MCF 10A (cell line): ENCODE measurements at regions not wholly inside any gene's neighbourhood (a gene's known extent, or its start where the extent isn't known, plus 50 kb on each side); places are given as distances from the start of the nearest gene placed in this dataset.

Experiments
- BruUV-seq: library from RNA; stranded (reverse); fragments of 400-500 nt; replicated peaks from 2 replicates; lab custom pipeline; 2021; lab: Mats Ljungman, UMichigan
- CTCF ChIA-PET: fragments of 300-600 bp; sonication (Branson Sonifier 250); formaldehyde crosslinking; extraction: SDS; loops from one replicate; lab custom pipeline; 2021; ENCODE audit warnings: antibody characterized with exemption, inconsistent platforms; lab: Yijun Ruan, JAX
- POLR2A ChIA-PET: fragments of 300-600, 350-650 bp; sonication (Branson Sonifier 250); formaldehyde crosslinking; extraction: SDS; loops from one replicate; lab custom pipeline; 2020; ENCODE audit warnings: antibody characterized with exemption, inconsistent platforms; lab: Yijun Ruan, JAX
- DNase-seq: peaks from one replicate; pipeline ENCODE4 v3.0.0-alpha.2; 2018; ENCODE audit not compliant: unreplicated experiment
- H3K27ac Mint-ChIP-seq: one replicate; pipeline ENCODE4 v1.8.0; 2022; ENCODE audit warnings: mild to moderate bottlenecking, low read depth, mixed read lengths; ENCODE audit not compliant: unreplicated experiment
- H3K27me3 Mint-ChIP-seq: one replicate; pipeline ENCODE4 v1.8.0; 2022; ENCODE audit warnings: mixed read lengths; ENCODE audit not compliant: insufficient read depth, unreplicated experiment
- H3K36me3 Mint-ChIP-seq: one replicate; pipeline ENCODE4 v1.8.0; 2022; ENCODE audit warnings: mild to moderate bottlenecking, moderate library complexity, mixed read lengths; ENCODE audit not compliant: insufficient read depth, unreplicated experiment
- H3K4me1 Mint-ChIP-seq: one replicate; pipeline ENCODE4 v1.8.0; 2022; ENCODE audit warnings: mixed read lengths; ENCODE audit not compliant: insufficient read depth, unreplicated experiment
- H3K4me3 Mint-ChIP-seq: one replicate; pipeline ENCODE4 v1.8.0; 2022; ENCODE audit warnings: mild to moderate bottlenecking, moderate library complexity, mixed read lengths; ENCODE audit not compliant: unreplicated experiment
- H3K9me3 Mint-ChIP-seq: one replicate; pipeline ENCODE4 v1.8.0; 2022; ENCODE audit warnings: mixed read lengths; ENCODE audit not compliant: unreplicated experiment
- intact Hi-C: fragments of 100-400 bp; cut with micrococcal nuclease; formaldehyde crosslinking; loops from 2 replicates; pipeline ENCODE4 v1.14.1; 2022
- TF ChIP-seq, protein P1 (sequence below): fragments of 200-600 bp; IDR thresholded peaks from one replicate; pipeline ENCODE4 v1.8.0; 2022; ENCODE audit warnings: antibody characterized with exemption, mild to moderate bottlenecking; ENCODE audit not compliant: unreplicated experiment

DNA sequence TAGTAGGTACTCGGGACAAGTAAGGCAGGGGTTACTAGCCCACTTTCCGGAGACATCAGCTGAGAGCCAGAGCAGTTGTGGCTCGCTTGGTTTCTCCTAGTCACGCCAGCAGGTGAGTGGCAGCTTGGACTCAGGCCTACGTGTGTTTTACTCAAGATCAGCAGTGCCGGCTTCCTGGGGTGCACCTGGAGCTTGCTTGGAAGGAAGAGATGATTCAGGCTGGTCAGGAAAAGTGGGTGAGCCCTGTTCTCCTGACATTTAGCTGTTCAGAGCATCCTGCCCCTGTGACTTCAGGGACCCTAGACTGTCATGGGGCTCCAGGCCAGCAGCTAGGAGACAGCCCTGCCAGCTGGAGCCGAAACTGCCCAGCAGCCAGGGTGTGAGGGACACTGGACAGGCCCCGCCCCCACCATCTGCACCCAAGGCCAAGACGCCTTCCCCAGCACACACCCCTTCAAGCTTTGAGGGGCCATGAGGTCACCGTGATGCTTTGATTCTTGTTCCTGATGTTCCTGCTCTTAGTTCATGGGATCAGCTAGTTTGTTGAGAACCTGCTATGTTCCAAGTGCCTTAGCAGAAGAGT, 238.0 kb upstream of the CIBAR2 start:
- Mint-ChIP-seq H3K27me3 (no peaks in the 10 kb centered on the region), H3K4me1 (peaks cover 31% of the 10 kb centered on the region), H3K4me3 (no peak overlapping the region), H3K27ac (peak overlapping the region; percentile 34), H3K36me3 (no peaks in the 10 kb centered on the region), H3K9me3 (peaks cover 14% of the 10 kb centered on the region)
- TF ChIP-seq, protein P1, sequence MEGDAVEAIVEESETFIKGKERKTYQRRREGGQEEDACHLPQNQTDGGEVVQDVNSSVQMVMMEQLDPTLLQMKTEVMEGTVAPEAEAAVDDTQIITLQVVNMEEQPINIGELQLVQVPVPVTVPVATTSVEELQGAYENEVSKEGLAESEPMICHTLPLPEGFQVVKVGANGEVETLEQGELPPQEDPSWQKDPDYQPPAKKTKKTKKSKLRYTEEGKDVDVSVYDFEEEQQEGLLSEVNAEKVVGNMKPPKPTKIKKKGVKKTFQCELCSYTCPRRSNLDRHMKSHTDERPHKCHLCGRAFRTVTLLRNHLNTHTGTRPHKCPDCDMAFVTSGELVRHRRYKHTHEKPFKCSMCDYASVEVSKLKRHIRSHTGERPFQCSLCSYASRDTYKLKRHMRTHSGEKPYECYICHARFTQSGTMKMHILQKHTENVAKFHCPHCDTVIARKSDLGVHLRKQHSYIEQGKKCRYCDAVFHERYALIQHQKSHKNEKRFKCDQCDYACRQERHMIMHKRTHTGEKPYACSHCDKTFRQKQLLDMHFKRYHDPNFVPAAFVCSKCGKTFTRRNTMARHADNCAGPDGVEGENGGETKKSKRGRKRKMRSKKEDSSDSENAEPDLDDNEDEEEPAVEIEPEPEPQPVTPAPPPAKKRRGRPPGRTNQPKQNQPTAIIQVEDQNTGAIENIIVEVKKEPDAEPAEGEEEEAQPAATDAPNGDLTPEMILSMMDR: no peak
- BruUV-seq: no TSS peak
- intact Hi-C loops: loop anchor here (2.0 kb wide), 1 partner anchor 261 kb away; no protein-coding TSS in a partner anchor
- POLR2A ChIA-PET: interaction anchor here (1.1 to 1.6 kb wide), 5 partner anchors 10 to 263 kb away, joined by 3 to 8 read pairs (median 4); partner anchors contain the start of gene GSE1
- CTCF ChIA-PET: interaction anchor here (0.7 to 1.5 kb wide), 3 partner anchors 12 to 41 kb away, joined by 4 to 5 read pairs (median 4); no protein-coding TSS in a partner anchor
- DNase-seq: peak; percentile 67

DNA sequence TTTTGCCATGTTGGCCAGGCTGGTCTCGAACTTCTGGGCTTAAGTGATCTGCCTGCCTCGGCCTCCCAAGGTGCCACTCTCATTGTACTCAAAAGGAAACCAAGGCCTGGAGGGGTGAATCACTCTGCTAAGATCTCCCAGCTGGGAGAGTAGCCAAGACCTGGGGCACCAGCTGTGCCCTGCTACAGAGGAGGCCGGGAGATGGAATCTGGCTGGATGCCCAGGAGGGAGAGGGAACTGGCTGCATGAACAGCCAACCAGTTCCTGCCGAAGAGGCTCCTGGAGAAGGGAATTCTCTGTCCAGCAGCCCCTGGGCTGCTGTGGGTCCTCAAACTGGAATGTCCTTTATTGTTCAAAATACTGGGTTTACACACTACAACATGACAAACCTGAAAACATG, 238.7 kb upstream of the CIBAR2 start:
- peak; percentile 100 for DNase-seq
- H3K4me3 Mint-ChIP-seq: no peak overlapping the region
- TF ChIP-seq, protein P1: no peak
- no peaks in the 10 kb centered on the region for H3K36me3 Mint-ChIP-seq
- no TSS peak for BruUV-seq
- no peaks in the 10 kb centered on the region for H3K27me3 Mint-ChIP-seq
- H3K27ac Mint-ChIP-seq: peak overlapping the region; percentile 34
- CTCF ChIA-PET: interaction anchor here (0.7 to 1.5 kb wide), 4 partner anchors 11 to 40 kb away, joined by 4 to 5 read pairs (median 4); no protein-coding TSS in a partner anchor
- POLR2A ChIA-PET: interaction anchor here (0.6 to 1.5 kb wide), 10 partner anchors 8 to 262 kb away, joined by 3 to 8 read pairs (median 3); partner anchors contain the start of gene GSE1
- H3K4me1 Mint-ChIP-seq: peaks cover 31% of the 10 kb centered on the region
- H3K9me3 Mint-ChIP-seq: peaks cover 7% of the 10 kb centered on the region
- intact Hi-C loops: loop anchor here (2.0 kb wide), 1 partner anchor 260 kb away; no protein-coding TSS in a partner anchor

DNA sequence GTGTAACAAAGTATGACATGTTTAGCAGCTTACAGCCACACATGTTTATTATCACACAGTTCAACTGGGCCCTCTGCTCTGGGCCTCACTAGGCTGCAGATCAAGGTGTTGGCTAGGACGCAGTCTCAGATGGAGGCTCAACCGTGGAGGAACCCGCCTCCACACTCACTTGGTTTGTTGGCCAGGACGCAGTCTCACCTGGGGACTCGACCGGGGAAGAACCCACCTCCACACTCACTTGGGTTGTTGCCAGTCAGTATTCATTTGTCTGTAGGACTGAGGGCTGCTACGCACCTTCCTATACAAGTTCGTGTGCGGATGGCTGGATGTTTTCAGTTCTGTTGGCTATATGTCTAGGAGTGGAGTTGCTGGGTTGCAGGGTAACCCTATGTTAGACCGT, 240.7 kb upstream of the CIBAR2 start:
- H3K4me3 Mint-ChIP-seq: no peak overlapping the region
- H3K4me1 Mint-ChIP-seq: peaks cover 31% of the 10 kb centered on the region
- intact Hi-C loops: no loop called here
- TF ChIP-seq, protein P1: no peak
- no peak overlapping the region for H3K27ac Mint-ChIP-seq
- BruUV-seq: no TSS peak
- no peaks in the 10 kb centered on the region for H3K27me3 Mint-ChIP-seq
- ChIA-PET CTCF (interaction anchor here (1.2 to 1.6 kb wide), 2 partner anchors 10 to 17 kb away, joined by 3 to 4 read pairs; no protein-coding TSS in a partner anchor), POLR2A (no interaction called here)
- no peaks in the 10 kb centered on the region for H3K9me3 Mint-ChIP-seq
- H3K36me3 Mint-ChIP-seq: no peaks in the 10 kb centered on the region
- DNase-seq: no peak

DNA sequence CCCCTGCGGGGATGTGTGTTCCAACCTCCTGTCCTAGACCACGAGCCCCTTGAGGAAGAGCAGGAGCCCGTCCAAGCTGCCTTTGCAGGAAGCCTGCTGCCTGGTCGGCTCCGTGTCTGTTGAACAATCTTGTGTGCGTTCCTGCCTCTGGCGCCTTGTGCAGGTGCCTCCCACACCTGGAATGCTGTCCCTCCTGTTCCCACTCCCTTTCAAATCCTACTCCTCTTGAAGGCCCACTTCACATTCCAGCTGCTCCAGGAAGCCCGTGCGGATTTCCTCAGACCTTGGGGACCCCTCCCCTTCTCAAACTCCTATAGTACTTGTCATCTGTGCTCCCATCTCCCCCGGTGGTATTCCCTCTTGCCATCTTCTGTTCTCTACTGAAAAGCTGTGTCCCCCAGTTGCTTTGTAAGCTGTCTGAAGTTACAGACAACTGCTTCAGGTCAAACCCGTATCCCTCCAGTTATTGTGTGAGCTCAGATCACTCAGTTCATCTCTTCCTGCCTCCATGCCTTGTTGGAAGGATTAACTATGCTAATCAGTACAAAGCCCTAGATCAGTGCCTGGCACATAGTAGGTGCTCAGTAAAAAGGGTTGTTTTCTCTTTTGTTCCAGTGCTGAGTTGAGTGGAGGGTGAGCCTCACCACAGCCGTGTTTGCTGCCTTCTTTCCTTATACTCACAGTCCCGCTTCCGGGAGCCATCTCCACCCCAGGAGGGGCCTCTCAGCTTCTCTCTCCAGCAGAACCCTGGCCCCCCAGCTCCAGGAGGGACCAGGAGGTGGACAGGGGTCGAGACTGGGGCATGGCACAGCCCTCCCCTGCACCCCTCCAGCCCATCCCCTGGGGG, 241.8 kb upstream of the CIBAR2 start:
- ChIA-PET CTCF (interaction anchor here (0.9 to 1.7 kb wide), 4 partner anchors 16 to 78 kb away, joined by 4 to 7 read pairs (median 4); no protein-coding TSS in a partner anchor), POLR2A (interaction anchor here (0.7 to 1.1 kb wide), 2 partner anchors 23 to 30 kb away, joined by 3 read pairs; no protein-coding TSS in a partner anchor)
- H3K4me3 Mint-ChIP-seq: no peak overlapping the region
- H3K4me1 Mint-ChIP-seq: peaks cover 31% of the 10 kb centered on the region
- H3K27me3 Mint-ChIP-seq: no peaks in the 10 kb centered on the region
- no peak overlapping the region for H3K27ac Mint-ChIP-seq
- H3K9me3 Mint-ChIP-seq: no peaks in the 10 kb centered on the region
- intact Hi-C loops: no loop called here
- BruUV-seq: no TSS peak
- no peaks in the 10 kb centered on the region for H3K36me3 Mint-ChIP-seq
- no peak for DNase-seq
- TF ChIP-seq, protein P1: no peak
